Hepatocyte (in vitro differentiated cells): ENCODE measurements at regions not wholly inside any gene's neighbourhood (a gene's known extent, or its start where the extent isn't known, plus 50 kb on each side); places are given as distances from the start of the nearest gene placed in this dataset.

Experiments used
- DNase-seq: peaks from one replicate; pipeline ENCODE4 v3.0.0-alpha.2; 2016; ENCODE audit warnings: low spot score
- H2AFZ ChIP-seq: fragments of 200-600 bp; sonication (generic); 2 replicates; pipeline ENCODE4 v1.6.0; 2016; ENCODE audit warnings: antibody characterized with exemption, mild to moderate bottlenecking
- H3K27ac ChIP-seq: fragments of 200-600 bp; sonication (generic); 2 replicates; pipeline ENCODE4 v1.5.1; 2016; ENCODE audit warnings: mild to moderate bottlenecking
- H3K27me3 ChIP-seq: fragments of 200-600 bp; sonication (generic); 2 replicates; pipeline ENCODE4 v1.6.1; 2016
- H3K36me3 ChIP-seq: fragments of 200-600 bp; sonication (generic); replicated peaks from 2 replicates; pipeline ENCODE4 v1.5.1; 2016; ENCODE audit warnings: low read depth; ENCODE audit not compliant: insufficient read depth
- H3K4me1 ChIP-seq: fragments of 200-600 bp; sonication (generic); 2 replicates; pipeline ENCODE4 v1.5.1; 2016; ENCODE audit warnings: mild to moderate bottlenecking, moderate library complexity; ENCODE audit not compliant: insufficient read depth
- H3K4me2 ChIP-seq: fragments of 200-600 bp; sonication (generic); 2 replicates; pipeline ENCODE4 v1.6.0; 2016
- H3K4me3 ChIP-seq: fragments of 200-600 bp; sonication (generic); 2 replicates; pipeline ENCODE4 v1.5.1; 2016; ENCODE audit warnings: mild to moderate bottlenecking
- H3K79me2 ChIP-seq: fragments of 200-600 bp; sonication (generic); 2 replicates; pipeline ENCODE4 v1.6.0; 2017; ENCODE audit warnings: mild to moderate bottlenecking
- H3K9me2 ChIP-seq: fragments of 200-600 bp; sonication (generic); replicated peaks from 2 replicates; pipeline ENCODE4 v1.6.0; 2017; ENCODE audit warnings: mild to moderate bottlenecking; ENCODE audit not compliant: insufficient read depth
- H3K9me3 ChIP-seq: fragments of 200-600 bp; sonication (generic); 2 replicates; pipeline ENCODE4 v1.5.1; 2016; ENCODE audit warnings: low read depth, mild to moderate bottlenecking
- H4K20me1 ChIP-seq: fragments of 200-600 bp; sonication (generic); 2 replicates; pipeline ENCODE4 v1.6.0; 2016; ENCODE audit warnings: mild to moderate bottlenecking; ENCODE audit not compliant: insufficient read depth, poor library complexity, severe bottlenecking
- EZH2 ChIP-seq: fragments of 200-600 bp; sonication (generic); IDR thresholded peaks from 2 replicates; pipeline ENCODE4 v1.6.1; 2016; ENCODE audit warnings: antibody characterized with exemption, mild to moderate bottlenecking, borderline replicate concordance
- EZH2phosphoT487 ChIP-seq: fragments of 200-600 bp; sonication (generic); IDR thresholded peaks from one replicate; pipeline ENCODE4 v1.6.1; 2018; ENCODE audit warnings: antibody characterized with exemption, mild to moderate bottlenecking, low read depth, moderate library complexity; ENCODE audit not compliant: unreplicated experiment, severe bottlenecking
- WGBS: methylation state at CpG from one replicate; pipeline ENCODE4 v1.1.6; 2016; ENCODE audit warnings: low lambda C conversion rate; ENCODE audit errors: missing lambda C conversion rate; 5-methylcytosine and 5-hydroxymethylcytosine counted together
- TF ChIP-seq, protein P1 (sequence below): fragments of 200-600 bp; sonication (generic); IDR thresholded peaks from 2 replicates; pipeline ENCODE4 v1.5.1; 2016; ENCODE audit warnings: antibody characterized with exemption, mild to moderate bottlenecking; ENCODE audit not compliant: poor library complexity

DNA sequence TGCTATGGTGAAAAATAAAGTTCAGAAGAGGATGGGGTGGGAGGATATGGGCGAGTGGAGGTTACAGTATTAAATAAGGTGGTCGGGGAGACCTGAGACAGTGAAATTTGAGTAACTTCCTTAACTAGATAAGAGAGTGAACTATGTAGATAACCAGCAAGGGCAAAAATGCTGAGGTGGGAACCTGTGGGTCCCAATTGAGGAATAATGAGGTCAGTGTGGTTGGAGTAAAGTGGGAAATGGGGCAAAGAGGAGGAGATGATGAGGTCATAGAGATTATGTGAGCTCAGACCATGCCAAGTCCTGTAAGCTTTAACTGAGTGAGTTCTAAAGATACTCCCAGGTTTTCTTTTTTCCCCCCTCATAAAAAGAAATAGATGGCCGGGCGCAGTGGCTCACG is 614.6 kb upstream of the PLXNA2 start:
- Histone ChIP-seq H3K9me2 (no peaks in the 10 kb centered on the region), H3K4me1 (no peaks in the 10 kb centered on the region), H3K4me3 (no peak overlapping the region), H2AFZ (no peak overlapping the region), H3K79me2 (no peaks in the 10 kb centered on the region), H4K20me1 (no peaks in the 10 kb centered on the region), H3K36me3 (no peaks in the 10 kb centered on the region), H3K27me3 (no peaks in the 10 kb centered on the region), H3K4me2 (no peak overlapping the region), H3K27ac (no peak overlapping the region), H3K9me3 (no peaks in the 10 kb centered on the region)
- 76% methylated on average over 5 of the region's 5 CpGs for WGBS
- TF ChIP-seq EZH2: no peak
- no peak for TF ChIP-seq EZH2phosphoT487
- TF ChIP-seq, protein P1, sequence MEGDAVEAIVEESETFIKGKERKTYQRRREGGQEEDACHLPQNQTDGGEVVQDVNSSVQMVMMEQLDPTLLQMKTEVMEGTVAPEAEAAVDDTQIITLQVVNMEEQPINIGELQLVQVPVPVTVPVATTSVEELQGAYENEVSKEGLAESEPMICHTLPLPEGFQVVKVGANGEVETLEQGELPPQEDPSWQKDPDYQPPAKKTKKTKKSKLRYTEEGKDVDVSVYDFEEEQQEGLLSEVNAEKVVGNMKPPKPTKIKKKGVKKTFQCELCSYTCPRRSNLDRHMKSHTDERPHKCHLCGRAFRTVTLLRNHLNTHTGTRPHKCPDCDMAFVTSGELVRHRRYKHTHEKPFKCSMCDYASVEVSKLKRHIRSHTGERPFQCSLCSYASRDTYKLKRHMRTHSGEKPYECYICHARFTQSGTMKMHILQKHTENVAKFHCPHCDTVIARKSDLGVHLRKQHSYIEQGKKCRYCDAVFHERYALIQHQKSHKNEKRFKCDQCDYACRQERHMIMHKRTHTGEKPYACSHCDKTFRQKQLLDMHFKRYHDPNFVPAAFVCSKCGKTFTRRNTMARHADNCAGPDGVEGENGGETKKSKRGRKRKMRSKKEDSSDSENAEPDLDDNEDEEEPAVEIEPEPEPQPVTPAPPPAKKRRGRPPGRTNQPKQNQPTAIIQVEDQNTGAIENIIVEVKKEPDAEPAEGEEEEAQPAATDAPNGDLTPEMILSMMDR: no peak
- no peak for DNase-seq

DNA sequence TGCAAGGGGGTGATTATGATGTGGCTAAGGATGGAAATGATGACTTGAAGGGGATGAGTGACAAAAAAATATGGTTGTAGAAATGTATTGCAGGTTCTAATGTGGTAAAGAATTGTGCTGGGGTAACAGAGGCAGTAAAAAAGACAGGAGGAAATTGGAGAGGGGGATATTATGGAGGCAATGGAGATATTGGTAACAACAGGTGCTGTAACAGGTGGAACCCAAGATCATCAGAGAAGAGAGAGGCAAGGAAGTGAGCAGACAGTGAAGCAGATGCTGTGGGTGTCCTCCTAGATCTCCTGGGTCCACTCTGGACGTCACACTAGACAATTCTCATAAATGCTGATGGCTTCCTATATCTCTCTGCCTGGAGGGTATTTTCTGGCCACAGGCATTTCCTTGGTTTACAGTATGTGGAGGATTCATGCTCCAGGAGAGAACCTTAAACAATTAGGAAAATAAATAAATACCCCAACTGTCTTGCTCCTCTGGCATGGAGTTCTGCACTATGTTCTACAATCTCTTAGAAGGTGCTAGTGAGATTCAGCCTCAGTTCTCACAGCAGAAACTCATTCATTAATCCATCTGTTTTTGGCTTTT is 620.3 kb upstream of the PLXNA2 start:
- H3K4me1 ChIP-seq: no peaks in the 10 kb centered on the region
- no peak overlapping the region for H3K4me3 ChIP-seq
- no peaks in the 10 kb centered on the region for H3K27me3 ChIP-seq
- no peak for DNase-seq
- no peaks in the 10 kb centered on the region for H4K20me1 ChIP-seq
- no peaks in the 10 kb centered on the region for H3K9me2 ChIP-seq
- no peak overlapping the region for H2AFZ ChIP-seq
- H3K9me3 ChIP-seq: no peaks in the 10 kb centered on the region
- WGBS: 63% methylated on average over 1 of the region's 1 CpG
- TF ChIP-seq, protein P1: no peak
- TF ChIP-seq EZH2 (no peak), EZH2phosphoT487 (no peak)
- H3K36me3 ChIP-seq: no peaks in the 10 kb centered on the region
- no peak overlapping the region for H3K4me2 ChIP-seq
- no peaks in the 10 kb centered on the region for H3K79me2 ChIP-seq
- no peak overlapping the region for H3K27ac ChIP-seq

DNA sequence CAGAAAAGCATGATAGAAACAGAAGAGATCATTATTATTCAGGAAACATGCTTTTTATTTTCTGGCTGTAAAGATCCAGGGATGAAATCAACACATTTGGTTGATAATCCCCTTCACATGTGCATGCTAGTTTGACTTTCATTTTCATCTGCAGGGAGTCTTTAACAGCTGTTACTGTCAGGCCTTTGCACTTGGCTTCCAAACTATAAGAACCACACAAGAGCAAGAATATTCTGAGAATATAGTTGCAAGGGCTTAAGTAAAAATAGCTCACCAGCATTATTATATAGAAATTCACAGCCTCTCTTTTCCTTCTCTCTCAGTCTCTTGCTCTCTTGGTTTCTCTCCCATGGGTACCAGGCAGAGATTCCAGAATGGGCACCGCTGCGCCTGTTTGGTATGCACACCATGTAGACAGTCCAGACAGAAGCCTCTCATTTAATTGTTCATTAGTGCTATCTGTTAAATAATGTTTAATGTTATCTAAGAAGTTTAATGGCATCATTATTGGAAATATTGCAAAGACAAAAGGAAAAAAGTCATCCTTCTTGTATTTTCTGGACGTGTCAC is 622.3 kb upstream of the PLXNA2 start:
- H3K36me3 ChIP-seq: no peaks in the 10 kb centered on the region
- WGBS: 96% methylated on average over 3 of the region's 3 CpGs
- no peaks in the 10 kb centered on the region for H4K20me1 ChIP-seq

GRCh38 chr1:208868554-208868953 is 624.4 kb upstream of the PLXNA2 start:
- H3K4me1 ChIP-seq: no peaks in the 10 kb centered on the region
- no peak overlapping the region for H3K4me2 ChIP-seq
- 77% methylated on average over 2 of the region's 2 CpGs for WGBS
- H3K4me3 ChIP-seq: no peak overlapping the region
- H4K20me1 ChIP-seq: no peaks in the 10 kb centered on the region
- H3K36me3 ChIP-seq: no peaks in the 10 kb centered on the region
- H3K27me3 ChIP-seq: no peaks in the 10 kb centered on the region
- no peak for DNase-seq
- no peaks in the 10 kb centered on the region for H3K9me2 ChIP-seq
- H2AFZ ChIP-seq: no peak overlapping the region
- H3K9me3 ChIP-seq: peaks cover 5% of the 10 kb centered on the region
- no peaks in the 10 kb centered on the region for H3K79me2 ChIP-seq
- H3K27ac ChIP-seq: no peak overlapping the region
- TF ChIP-seq EZH2phosphoT487 (no peak), EZH2 (no peak)
- TF ChIP-seq, protein P1: no peak

More for the DNA sequence above, 622.3 kb upstream of the PLXNA2 start:
- Histone ChIP-seq H3K9me3 (peaks cover 5% of the 10 kb centered on the region), H3K79me2 (no peaks in the 10 kb centered on the region), H3K4me2 (no peak overlapping the region), H3K27me3 (no peaks in the 10 kb centered on the region), H3K4me3 (no peak overlapping the region), H3K27ac (no peak overlapping the region), H3K4me1 (no peaks in the 10 kb centered on the region), H3K9me2 (no peaks in the 10 kb centered on the region), H2AFZ (no peak overlapping the region)
- TF ChIP-seq EZH2 (no peak), EZH2phosphoT487 (no peak)
- DNase-seq: no peak
